Uterus (tissue), 2 donors: ENCODE measurements at regions not wholly inside any gene's neighbourhood (a gene's known extent, or its start where the extent isn't known, plus 50 kb on each side); places are given as distances from the start of the nearest gene placed in this dataset.

ENCODE experiments used
- POLR2A ChIP-seq, 2 donors: fragments of 450-650 bp; IDR thresholded peaks; one replicate each; pipeline ENCODE4 v1.6.1; 2016; ENCODE audit warnings: antibody characterized with exemption in 2 of 2, mild to moderate bottlenecking in 1 of 2, moderate library complexity in 1 of 2
- TF ChIP-seq, protein P1 (sequence below), 4 experiments: fragments of 200-600 bp in 2 of 4; fragments of 450-650 bp in 2 of 4; sonication (generic) in 2 of 4; IDR thresholded peaks; one replicate each; pipeline ENCODE4 v1.5.1; 2016 to 2019; ENCODE audit warnings: antibody characterized with exemption in 4 of 4, mild to moderate bottlenecking in 2 of 4, moderate library complexity in 1 of 4

GRCh38 chr1:56313560-56313959, 265.8 kb downstream of the PLPP3 start:
- TF ChIP-seq, protein P1, sequence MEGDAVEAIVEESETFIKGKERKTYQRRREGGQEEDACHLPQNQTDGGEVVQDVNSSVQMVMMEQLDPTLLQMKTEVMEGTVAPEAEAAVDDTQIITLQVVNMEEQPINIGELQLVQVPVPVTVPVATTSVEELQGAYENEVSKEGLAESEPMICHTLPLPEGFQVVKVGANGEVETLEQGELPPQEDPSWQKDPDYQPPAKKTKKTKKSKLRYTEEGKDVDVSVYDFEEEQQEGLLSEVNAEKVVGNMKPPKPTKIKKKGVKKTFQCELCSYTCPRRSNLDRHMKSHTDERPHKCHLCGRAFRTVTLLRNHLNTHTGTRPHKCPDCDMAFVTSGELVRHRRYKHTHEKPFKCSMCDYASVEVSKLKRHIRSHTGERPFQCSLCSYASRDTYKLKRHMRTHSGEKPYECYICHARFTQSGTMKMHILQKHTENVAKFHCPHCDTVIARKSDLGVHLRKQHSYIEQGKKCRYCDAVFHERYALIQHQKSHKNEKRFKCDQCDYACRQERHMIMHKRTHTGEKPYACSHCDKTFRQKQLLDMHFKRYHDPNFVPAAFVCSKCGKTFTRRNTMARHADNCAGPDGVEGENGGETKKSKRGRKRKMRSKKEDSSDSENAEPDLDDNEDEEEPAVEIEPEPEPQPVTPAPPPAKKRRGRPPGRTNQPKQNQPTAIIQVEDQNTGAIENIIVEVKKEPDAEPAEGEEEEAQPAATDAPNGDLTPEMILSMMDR (IDR thresholded peaks at IDR 0.05): no peak
- no peak for TF ChIP-seq POLR2A (IDR thresholded peaks at IDR 0.05)
